ENCODE measurements at regions not wholly inside any gene's neighbourhood (a gene's known extent, or its start where the extent isn't known, plus 50 kb on each side); places are given as distances from the start of the nearest gene placed in this dataset.

- no peak for DNase-seq
- WGBS, 4 donors, result 57 to 72% (median 68%) methylated on average over 2 of the region's 2 CpGs
Measured at GRCh38 chr2:83923531-83923930, 535.5 kb downstream of the SUCLG1 start.

GRCh38 chr2:83916559-83916958, 542.5 kb downstream of the SUCLG1 start:
- H3K27me3 ChIP-seq, result no peaks in the 10 kb centered on the region
- intact Hi-C loops (cut with DNase I), result no loop called here
- no peaks in the 10 kb centered on the region for H3K4me1 ChIP-seq
- no peak overlapping the region for H3K27ac ChIP-seq
- DNase-seq, result no peak
- ATAC-seq, result no peak
- H3K9me3 ChIP-seq, result peaks cover 0 to 3% (median 0%) of the 10 kb centered on the region in 12 donors
- no peak for TF ChIP-seq CTCF (IDR thresholded peaks at IDR 0.05)
- no peak for TF ChIP-seq POLR2A (IDR thresholded peaks at IDR 0.05)
- H3K36me3 ChIP-seq, result no peaks in the 10 kb centered on the region
- no peak overlapping the region for H3K4me3 ChIP-seq

More at GRCh38 chr2:83923531-83923930, 535.5 kb downstream of the SUCLG1 start:
- Histone ChIP-seq H3K4me3 (no peak overlapping the region), H3K4me1 (no peaks in the 10 kb centered on the region), H3K9me3 (peaks cover 0 to 8% (median 0%) of the 10 kb centered on the region in 12 donors), H3K36me3 (no peaks in the 10 kb centered on the region), H3K27ac (no peak overlapping the region), H3K27me3 (no peaks in the 10 kb centered on the region)
- intact Hi-C loops (cut with DNase I), result no loop called here
- ATAC-seq, result no peak
- TF ChIP-seq CTCF (IDR thresholded peaks at IDR 0.05) (no peak), POLR2A (IDR thresholded peaks at IDR 0.05) (no peak)

GRCh38 chr2:83915381-83915780, 543.7 kb downstream of the SUCLG1 start:
- DNase-seq, result no peak
- TF ChIP-seq POLR2A (IDR thresholded peaks at IDR 0.05), result no peak
- no peak for TF ChIP-seq CTCF (IDR thresholded peaks at IDR 0.05)
- peaks cover 0 to 3% (median 0%) of the 10 kb centered on the region in 12 donors for H3K9me3 ChIP-seq
- H3K4me3 ChIP-seq, result no peak overlapping the region
- no peak overlapping the region for H3K27ac ChIP-seq
- no peaks in the 10 kb centered on the region for H3K4me1 ChIP-seq
- H3K27me3 ChIP-seq, result no peaks in the 10 kb centered on the region
- no peaks in the 10 kb centered on the region for H3K36me3 ChIP-seq
- ATAC-seq, result no peak
- intact Hi-C loops (cut with DNase I), result no loop called here

GRCh38 chr2:83908750-83909149, 550.3 kb downstream of the SUCLG1 start:
- Histone ChIP-seq H3K36me3 (no peaks in the 10 kb centered on the region), H3K27ac (no peak overlapping the region), H3K9me3 (peaks cover 0 to 16% (median 0%) of the 10 kb centered on the region in 12 donors), H3K4me3 (no peak overlapping the region), H3K4me1 (no peaks in the 10 kb centered on the region), H3K27me3 (no peaks in the 10 kb centered on the region)
- intact Hi-C loops (cut with DNase I), result no loop called here
- DNase-seq (no peak), ATAC-seq (no peak)
- no peak for TF ChIP-seq POLR2A (IDR thresholded peaks at IDR 0.05)
- no peak for TF ChIP-seq CTCF (IDR thresholded peaks at IDR 0.05)

All from heart left ventricle (tissue), 16 donors.